Bone marrow (tissue), 2 donors: ENCODE measurements at regions not wholly inside any gene's neighbourhood (a gene's known extent, or its start where the extent isn't known, plus 50 kb on each side); places are given as distances from the start of the nearest gene placed in this dataset.

ENCODE experiments used
- DNase-seq, 2 donors: peaks; one replicate each; lab custom pipeline; 2025; lab: John Stamatoyannopoulos, UW

DNA sequence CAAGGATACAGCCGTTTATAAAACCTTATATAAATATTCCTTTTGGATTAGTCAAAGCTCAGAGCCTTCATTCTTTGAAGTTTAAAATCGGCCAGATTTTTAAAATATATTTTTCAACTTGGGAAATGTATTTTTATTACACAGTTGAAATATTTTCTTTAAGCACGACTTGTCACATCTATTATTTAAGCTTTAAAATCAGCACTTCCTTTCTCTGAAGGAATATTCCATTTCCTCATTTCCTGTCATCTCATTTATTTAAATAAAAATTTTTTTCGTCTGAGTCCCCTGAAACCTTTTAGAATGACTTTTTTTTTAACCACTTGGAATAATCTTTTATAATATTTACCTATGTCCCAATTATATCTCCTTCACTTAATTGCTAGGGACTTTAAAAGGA is 107.5 kb upstream of the PDE3A start:
- DNase-seq: no peak

DNA sequence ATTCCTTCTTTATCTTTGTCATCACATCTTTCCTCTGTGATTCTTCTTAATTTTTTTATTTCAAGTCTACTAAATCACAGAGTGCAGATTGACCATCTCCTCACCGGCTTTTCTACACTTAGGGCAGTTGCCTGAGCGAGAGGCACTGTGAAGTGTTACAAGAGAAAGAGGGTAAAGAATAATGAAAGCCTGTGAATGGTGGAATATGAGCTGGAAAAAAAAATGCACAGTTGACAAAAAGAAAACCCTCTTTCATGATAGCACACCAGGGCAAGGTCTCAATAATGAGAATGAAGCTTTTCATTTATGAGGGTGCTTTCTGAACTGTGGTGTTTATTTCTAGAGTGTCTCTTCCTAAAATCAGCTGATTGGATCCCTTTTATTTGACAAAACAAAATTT is 106.2 kb upstream of the PDE3A start:
- no peak for DNase-seq

DNA sequence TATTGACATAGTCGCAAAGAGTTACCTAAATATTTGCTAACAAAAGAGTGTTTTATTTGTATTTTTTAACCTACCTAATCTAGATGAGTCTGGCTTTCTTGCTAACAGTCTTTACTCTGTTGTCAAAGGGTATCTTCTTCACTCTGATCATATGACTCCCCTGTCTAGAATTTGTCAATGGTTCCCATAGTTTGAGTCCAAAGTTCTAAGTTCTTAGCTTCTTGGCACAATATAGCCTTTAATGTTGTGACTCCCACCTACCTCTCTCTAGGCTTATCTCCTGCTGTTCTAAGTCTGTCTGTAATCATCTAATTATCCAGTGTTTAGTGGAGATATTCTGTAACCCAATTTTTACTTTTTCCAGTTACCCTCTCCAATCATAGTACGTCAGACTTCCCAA is 104.3 kb upstream of the PDE3A start:
- DNase-seq: no peak

DNA sequence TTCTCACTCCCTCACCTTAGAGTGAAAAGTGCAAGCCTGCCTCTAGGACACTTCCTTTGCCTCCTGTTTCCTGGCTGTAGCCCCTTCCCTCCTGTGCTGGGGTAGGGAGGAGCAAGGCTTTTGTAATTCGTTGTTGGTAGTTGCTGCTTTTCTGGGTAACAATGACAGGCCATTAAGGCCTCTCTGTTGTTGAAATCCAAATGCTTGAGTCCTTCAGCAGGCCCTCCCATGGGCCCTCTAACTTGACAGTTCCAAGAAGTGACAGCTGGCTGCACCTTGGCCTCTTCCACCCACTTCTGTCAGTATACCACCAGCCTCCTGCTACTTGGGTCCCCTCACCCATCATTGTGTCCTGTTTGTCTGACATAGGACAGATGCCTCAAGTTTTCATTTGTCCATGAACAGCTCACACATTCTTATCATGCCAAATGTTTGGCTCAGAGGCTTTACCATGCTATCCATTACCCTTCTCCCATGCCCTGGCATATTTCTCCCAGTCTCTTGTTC is 103.7 kb upstream of the PDE3A start:
- DNase-seq: no peak

DNA sequence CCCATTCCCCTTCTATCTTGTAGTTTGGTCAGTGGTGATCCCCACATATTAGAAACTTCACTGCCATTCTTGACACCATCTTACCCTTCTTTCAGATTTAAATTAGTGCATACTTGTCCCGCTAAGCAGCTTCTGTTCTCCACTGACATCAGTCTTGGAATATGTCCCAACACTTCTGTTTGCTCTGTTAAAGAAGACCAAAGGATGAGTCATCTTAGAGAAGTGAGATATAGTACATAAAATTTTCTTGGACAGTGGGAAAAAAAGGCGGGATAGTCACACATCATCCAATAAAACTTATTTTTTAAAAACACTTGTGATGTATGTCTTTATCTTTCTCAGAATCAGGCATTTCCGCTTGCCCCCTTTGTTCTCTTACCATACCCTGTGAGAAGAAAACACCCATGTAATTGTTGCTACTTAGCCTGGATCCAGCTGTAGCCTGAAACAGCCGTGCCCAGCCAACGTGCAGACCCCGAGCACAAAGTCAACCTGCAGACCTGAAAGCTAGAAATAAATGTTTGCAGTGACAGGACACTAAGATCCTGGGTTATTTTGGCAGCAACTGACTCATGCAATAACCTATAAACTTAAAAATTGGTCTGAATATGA is 100.1 kb upstream of the PDE3A start:
- no peak for DNase-seq

DNA sequence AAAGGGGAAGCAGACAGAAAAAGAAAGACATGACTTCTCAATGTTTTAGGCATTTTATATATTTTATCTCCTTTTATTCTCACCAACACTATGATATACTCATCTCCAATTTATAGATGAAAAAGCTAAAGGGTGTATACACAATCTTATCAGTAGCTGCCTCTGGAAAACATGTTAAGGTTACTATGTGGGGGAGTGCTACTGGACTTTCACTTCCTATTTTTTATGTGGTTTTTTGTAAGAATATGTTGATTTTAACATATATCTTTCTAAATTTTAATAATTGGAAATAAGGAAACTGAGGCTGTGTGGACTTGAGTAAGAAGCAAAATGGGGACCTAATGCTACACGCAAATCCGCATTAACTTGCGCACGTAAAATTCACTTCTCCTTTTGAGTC is 99.6 kb upstream of the PDE3A start:
- DNase-seq: no peak

DNA sequence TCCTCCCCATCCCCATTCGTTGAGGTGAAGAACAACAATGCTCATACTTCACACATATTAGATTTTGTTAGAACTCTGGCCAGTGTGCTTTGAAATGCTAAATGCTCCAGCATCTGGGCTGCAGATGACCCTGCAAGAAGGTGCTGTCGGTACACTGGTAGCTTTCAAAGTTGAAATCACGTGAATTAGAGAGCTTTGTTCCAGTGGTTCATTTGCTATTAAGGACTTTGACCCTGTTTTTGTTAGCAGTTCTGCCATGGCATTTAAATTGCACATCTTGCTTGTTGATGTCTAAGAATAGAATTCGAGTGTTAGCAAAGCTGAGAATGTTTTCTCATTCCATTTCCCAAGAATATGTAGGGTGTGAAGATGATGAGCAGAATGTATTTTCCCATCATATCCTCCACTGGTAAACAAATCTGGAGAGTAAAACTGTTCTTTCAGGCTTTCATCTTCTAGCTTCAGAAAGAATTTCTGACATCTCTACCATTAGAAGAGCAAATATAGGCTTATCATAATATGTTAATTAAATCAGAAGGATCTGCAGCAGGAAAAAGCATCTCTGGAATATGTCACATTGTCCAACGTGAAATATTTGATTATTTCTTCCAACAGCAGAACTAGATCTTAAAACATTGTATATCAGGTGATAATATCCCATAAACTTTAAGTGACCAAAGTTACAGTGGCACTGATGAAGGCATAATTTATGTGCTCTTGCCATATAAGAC is 98.8 kb upstream of the PDE3A start:
- DNase-seq: no peak

DNA sequence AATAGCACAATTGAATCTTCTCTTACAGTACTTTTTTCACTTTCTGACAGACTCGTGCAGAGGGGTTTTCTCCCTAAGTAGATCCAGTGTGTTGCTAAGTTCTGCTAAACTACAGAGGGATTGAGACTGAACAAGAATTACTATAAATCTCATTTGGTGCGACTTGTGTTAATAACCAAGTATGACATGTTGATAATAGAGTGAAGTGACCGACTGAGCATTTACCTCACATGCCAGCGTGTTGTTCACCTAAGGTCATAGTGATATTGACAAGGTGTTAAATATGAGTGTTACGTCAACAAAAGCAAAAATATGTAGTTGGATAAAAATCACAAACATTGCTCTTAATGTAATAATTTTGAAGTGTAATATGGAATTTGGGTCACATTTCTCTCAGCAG is 97.8 kb upstream of the PDE3A start:
- no peak for DNase-seq

DNA sequence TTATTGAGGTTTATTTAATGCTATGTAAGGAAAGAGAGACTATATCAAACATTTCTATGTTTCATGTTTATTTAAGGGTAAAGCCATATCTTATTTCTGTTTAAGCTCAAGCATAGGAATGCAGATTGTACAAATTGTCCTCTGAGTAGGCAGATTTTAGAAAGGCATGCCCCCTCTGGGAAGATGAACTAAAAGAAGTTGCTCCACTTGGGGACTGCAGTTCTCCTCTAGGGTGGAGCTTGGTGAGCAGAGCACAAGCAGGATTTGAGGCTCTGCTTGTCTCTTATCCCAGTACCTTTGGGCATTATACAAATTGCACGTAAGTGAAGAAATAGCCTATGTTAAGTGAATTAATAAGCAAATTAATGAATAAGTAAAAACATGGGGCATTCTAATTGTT is 96.2 kb upstream of the PDE3A start:
- no peak for DNase-seq

DNA sequence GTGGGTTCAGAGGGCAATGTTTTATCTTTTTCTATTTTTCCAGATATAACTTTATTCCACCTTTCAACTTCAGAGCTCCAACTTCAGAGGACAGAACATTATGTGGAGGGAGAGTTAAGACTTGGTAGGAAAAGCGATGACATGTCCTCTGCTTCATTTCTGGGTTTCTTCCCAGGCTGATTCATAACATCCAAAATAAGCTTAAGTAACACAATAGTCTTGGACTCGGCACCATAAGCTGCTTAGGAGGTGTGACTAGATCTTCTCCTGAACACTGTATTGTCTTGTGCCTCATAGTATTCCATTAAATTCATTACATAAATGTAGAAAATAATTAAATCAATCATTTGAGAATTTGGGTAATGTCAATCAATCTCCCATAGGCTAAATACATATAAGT is 95.5 kb upstream of the PDE3A start:
- no peak for DNase-seq

DNA sequence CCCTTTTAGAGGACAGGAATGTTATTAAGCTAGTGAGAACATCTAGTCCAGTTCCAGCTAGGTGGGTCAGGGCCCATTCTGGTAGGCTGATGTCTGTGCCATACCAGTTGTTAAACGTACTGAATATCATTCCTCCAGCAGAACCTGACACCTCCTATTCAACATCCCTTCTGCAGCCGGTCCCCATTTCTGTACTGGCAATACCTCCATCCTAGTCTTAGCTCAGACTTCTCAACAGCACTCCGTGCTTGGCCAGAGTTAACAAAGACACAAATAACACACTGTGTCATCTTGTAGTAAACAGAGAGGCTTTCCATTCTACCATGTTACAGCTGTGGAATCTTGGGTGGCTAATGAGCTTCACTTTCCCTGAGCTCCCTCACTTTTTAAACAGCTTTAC is 94.3 kb upstream of the PDE3A start:
- no peak for DNase-seq

DNA sequence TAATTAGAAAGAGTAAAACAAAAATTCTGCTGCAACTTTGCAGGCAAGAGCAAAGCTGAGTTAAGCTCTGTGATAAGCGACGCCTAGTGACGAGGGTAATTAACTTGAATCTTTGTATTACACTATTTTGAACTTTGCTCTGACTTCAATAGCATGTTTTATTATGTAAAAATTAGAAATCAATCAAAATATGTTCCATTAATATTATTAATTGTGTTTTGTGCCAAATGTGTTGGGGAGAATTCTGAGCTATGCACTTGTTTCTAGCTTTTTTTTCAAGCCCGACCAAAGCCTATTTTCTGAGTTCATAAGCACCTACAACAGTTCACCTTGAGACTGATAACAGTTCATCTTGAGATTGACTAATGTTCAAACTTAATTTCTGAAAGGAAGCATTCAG is 90.1 kb upstream of the PDE3A start:
- DNase-seq: no peak

DNA sequence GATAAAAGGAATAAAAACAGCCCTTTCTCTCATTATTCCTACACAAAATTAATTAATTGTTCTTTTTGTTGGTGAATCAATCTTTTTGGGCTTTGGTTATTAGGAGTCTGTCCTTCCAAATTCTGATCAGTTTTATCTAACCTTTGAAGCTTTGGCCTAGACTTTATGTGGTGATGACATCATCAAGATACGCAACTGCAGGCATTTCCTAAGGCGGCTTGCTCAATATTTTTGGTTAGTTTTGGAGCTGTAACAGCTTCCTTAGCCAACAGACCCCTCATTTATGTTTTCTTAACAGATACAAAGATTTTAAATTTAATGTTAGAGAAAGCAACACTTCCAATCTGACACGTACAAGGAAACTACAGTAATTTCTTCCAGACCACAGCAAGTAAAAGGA is 87.8 kb upstream of the PDE3A start:
- DNase-seq: no peak

DNA sequence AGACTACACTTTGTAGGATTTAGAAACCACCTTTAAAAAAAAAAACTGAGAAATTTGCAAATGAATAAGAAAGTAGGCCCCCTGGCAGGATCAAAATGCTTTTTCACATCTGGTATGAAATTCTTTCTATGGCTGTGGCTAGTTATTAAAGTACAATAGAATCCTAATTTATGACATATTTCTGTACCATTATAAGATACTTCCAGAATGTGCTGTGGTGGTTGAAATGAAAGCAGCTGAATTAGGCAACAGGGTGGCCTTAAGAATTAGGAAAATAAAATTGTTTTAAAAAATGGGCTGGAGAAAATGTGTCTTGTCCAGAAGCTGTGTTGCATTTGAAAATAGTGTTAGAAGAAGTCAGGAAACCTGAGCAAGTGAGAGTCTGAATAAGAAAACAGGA is 85.9 kb upstream of the PDE3A start:
- no peak for DNase-seq

DNA sequence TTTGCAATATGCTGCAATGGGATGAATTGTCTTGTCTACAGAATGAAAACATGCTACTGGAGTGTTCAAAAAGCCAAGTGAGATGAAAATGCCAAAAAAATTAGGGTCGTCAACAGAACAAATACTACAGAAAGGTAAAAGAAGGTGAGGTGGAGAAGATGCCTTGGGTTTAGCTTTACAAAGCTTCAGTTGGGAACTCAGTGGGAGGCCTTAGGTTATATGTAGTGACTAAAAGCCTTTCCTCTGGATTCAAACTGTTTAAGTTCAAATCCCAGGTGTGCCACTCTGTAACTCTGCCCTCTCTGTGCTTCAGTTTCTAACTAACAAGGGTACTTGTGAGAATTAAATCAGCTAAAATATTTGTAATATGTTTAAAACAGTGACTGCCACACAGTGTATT is 84.9 kb upstream of the PDE3A start:
- DNase-seq: no peak

DNA sequence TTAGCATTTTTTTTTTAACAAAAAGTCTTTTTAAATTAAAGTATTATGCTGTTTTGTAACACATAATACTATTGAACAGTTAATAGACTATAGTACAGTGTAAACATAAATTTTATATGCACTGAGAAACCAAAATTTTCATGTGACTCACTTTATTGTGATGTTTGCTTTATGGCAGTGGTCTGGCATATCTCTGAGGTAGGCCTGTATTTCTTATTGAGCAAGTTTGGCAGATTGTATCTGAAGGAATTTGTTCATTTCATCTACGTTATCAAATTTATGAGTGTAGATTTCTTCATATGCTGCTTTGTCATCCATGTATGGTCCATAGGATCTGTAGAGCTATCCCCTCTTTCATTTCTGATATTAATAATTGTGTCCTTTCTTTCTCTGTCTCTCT is 78.8 kb upstream of the PDE3A start:
- DNase-seq: no peak

DNA sequence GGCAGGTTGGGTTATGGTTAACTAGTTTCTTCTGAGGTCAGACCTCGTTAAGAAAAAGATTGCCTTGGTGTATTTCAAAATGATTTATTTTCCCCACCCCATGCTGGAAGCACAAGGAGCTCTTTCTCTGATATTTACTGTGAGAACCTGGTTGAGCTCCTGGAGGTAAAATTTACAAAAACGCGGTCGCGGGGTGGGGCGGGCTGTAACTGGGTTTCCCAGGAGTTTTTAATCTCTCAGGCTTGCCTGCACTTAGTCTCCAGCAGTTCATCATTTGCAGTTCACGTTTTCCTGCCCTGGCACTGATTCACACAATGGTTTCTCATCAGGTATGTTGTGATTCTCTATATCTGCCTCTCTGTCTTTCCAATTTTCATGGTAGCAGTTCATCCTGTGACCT is 67.9 kb upstream of the PDE3A start:
- no peak for DNase-seq

DNA sequence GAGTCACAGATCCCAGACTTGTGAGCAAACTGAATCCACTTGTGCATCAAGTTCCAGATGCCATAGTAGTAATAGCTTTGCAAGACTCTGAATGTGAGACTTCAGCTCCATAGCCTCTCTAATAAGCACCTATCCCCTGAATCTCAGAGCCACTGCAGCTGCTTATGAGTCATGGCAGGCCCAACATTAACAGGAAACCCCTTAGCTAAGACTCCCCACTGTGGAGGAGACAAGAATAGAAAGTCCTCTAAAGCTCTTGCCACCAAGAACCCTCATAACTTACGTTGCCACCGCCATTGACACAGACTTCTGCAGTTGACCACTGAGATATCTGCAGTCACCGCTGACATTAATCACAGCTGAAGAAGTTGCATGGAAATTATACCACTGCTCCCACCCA is 62.9 kb upstream of the PDE3A start:
- DNase-seq: no peak

DNA sequence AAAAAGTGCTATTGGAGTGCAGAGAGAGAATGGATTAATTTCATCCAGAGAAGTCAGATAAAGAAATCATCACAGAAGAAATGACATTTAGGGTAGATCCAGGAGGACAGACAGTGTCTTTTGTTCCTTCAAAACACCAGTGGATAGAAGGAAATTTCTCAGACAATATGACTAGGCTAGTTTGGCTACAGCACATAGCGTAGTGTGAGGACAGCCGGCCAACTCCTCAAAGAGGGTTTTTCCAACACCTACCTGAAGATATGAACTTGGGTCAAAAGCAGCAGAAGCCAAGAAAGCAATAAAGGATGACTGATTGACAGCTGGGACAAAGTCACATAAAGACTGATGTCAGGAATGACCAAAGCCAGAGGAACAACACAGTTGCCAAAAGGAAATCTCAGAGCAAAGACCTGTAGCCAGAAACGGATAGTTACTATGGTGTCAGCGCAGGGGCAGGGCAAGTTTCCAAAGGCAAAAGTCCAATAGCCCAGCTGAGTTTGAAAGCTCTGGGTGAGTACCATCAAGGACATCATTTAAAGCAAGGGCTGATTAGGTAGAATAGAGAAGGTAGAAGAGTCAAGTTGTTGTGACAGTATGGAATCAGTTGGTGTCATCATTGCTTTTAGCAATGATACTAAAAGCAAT is 58.7 kb upstream of the PDE3A start:
- no peak for DNase-seq

DNA sequence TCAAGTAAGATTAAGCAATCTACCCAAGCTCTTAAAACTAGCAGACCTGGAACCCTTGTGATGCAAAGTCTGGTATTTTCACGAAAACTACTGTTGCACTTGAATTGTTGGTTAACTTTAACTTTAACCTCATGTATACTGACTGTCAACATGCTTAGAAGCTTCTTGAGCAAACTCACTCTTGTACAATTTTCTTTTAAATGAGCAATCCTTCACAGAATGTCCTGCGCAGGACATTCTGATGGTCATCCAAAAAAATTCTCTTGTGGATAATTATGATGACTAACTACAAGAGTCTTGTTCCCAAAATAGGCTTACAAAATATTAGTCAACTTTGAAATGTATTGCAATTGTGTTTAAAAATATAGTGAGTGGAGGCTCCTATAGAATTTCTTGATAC is 54.0 kb upstream of the PDE3A start:
- DNase-seq: no peak

DNA sequence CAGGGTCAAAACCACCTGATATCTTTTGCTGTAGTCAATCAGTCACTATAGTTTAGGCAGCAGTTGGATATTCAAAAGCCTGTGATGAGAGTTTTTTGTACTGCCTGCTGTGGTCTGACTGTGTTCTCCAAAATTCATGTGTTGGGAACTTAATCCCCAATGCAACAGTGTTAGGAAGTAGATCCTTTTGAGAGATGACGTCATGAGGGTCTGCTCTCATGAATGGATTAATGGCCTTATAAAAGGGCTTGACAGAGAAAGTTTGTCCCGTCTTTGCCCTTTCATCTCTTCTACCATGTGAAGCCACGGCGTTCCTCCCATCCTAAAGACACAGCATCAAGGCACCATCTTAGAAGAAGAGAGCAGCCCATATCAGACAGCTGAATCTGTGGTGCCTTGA is 50.8 kb upstream of the PDE3A start:
- DNase-seq: no peak
